NCI-H510A (cell line): ENCODE measurements at regions not wholly inside any gene's neighbourhood (a gene's known extent, or its start where the extent isn't known, plus 50 kb on each side); places are given as distances from the start of the nearest gene placed in this dataset.

ENCODE experiments used
- DNase-seq: peaks from one replicate; lab custom pipeline; 2025; lab: John Stamatoyannopoulos, UW

DNA sequence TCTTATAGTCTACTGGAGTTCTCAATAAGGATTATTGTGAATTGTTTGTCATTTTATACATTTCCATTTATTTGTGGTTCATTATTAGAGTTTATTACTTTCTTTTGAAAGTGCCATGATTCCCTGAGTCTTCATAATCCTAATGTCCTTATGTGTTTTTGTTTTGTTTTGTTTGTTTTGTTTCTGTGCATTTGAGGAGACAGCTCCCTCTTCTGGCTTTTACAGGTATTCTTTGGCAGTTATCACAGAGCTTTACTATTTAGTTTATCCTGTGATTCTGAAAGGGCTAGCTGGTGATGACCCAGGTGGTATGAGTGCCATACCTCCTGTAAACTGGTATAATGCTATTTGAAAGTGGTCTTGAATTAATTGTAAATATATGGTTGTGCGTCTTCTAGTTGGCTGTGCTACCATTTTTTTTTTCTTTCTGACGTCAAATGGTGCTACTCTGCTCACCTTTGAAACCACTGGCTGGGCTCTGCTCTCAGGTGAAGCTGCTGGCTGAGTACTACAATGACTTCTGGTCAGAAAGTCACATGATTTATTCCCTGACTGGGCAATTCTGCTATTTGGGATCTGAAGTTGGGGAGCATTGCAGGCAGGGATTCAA is 751.2 kb downstream of the JRKL start:
- DNase-seq, result no peak

DNA sequence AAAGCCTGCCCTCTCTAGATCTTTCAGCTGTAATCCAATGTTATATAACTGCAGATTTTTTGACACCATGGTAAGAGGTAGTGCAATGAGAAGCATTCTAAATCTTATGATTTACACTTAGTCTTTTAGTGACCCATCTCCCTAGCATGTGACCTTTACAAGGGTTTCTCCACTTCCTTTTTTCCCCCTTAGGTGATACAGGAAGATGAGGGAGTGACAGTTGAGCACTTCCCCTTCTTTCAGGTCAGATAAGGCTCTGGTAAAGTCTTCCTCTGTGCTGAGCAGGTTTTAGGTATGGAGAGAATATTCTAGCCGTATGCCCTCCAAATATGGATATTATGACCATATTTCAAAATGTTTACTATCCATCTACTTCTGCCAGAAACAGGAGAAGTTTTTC is 753.6 kb downstream of the JRKL start:
- DNase-seq, result no peak

DNA sequence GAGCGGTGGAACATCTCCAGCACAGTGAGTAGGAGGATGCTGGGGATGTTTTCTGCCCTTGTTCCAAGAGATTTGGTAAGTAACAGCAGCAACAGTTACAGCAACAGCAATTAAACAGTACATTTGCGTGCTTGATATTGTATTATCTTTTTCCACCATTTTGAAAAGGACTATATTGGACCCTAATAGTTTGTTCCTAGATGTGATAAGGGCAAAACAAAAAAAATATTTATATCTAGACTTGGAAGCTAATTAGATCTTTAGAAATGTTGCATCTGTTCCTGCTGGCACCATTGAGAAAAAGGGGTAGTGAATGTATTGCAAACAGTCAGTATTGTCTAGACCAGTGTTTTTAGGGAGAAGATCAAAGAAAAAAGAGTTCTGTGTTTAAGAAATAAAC is 759.9 kb downstream of the JRKL start:
- DNase-seq, result no peak

DNA sequence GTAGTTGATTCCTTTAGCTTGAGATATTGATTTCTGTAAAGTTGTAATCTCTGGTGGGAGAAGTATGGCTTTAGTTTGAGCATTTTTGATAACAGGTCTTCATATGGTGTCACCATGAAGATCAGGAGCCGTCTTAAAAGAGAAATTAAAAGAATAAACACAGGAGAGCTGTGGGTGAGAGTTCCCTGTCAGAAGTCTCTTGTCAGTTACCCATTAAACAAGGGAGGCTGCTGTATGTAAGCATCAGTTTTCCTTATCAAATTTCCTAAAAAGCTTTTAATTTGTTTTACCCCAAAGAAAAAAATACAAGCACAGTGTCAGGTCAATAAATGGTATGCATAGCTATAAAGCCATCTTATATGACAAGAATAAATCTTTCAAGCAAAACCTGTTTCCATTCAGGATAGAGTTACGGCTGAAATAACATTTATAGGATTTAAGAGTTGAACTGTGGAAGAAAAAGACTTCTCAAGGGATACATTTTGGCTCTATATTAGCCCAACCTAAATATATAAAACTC is 767.5 kb downstream of the JRKL start:
- DNase-seq, result no peak

DNA sequence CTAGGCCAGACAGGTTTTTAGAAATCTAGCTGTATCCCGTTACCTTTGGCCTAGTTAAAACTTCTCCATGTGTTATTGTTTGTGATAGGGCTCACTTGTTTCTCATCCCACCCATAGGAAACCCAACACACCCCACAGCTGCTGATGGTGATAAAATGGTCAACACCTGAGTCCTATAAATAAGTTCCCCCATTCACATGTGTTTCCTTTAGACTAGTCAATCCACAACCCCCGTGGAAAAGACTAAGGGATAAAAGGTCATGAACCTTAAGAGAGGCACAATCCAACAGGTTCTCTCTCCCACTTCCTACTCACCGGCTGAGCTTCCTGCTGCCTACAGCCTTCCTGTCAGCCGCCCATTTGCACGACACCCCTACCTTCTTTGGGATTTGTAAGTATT is 768.4 kb downstream of the JRKL start:
- DNase-seq, result no peak

DNA sequence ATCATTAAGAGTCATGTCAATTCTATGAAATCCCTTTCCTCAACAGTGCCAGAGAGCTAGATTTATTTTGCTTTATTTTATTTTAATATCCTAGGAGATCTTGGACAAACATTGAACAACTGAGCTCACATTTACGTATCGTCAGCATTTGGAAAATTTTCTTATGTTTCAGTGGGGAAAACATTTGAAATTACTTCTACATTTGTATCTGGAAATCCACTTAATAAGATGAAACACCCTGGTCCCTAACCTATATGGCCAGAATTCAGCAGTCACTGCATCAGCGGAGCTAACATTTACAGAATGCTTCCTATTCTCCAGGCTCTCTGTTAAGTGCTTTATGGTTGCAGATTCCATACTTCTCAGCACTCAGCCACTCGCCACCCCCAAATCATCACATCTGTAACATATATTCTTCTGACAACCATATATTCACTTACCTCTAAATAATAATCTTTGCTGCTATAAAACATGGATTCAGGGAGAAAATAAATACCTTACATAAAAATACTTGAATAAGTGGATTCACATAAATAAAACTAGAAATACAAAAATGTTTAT is 773.9 kb downstream of the JRKL start:
- no peak for DNase-seq

DNA sequence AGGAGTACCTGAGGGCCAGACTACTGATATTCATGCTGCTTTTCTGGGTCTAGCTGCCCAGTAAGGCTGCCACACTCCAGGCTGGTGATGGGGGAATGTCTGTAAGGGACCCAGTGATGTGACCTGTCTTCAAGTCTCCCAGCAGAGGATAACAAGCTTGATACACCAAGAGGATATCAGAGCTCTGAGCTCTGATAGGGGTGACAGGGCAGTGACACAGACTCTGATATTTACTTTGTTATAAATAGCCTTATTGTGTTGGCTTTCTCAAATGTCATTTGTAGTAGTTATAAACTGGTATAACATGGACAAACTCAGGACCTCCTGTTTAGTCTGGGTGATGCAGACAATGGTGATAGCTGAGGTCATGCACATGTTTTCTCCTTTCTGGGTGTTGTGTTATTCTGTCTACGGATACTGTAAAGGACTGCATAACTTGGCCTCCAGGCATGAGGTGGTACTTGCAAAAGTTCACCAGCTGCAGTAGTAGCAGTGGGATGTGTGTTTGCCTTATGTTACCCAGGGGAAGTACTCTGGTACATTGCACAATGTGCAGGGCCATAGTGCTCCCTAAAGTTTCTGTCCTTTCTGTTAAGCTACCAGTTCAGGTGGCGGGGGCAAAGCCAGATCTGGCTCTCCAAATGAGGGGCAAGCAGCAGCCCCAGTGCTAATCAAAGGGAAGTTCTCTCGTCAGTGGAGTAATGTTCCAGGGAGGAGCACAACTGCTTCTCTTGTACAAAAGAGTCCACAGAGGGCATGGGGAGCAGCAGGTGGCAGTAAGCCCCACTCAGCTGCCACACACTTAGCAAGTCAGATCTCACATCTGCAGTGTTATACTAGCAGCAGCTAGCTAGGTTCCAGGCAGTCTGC is 812.2 kb downstream of the JRKL start:
- DNase-seq, result no peak

DNA sequence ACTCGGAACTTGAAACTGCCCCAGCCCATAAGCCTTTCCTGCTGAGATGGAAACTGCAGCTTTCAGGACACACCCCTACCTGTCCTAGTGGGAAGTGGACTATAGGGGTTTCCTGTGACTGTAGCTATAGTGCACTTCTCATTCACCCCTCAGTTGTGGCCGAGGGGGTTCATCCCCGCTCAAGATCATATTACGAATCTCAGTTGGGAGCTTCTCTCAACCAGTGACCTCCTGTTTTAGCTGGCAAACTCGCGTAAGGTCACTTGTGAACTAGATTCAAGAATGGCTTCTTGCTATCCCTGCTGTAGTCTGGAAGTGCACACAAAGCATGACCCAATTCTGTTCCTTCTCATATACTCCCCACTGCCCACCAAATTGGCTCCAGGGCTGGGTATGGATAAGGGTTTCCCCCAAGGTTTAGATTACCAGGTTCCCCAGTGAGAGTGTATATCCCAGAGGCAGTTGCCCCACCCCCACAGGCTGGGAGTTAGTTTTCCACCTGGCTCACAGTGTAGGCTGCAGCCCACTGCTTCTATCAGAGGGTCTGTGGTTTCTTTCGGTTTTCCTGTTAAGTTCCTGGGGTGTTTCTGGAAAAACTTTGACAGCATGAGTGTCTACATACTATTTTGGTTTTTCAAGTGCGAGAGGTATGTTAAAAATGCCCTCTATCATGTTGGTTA is 812.9 kb downstream of the JRKL start:
- no peak for DNase-seq

DNA sequence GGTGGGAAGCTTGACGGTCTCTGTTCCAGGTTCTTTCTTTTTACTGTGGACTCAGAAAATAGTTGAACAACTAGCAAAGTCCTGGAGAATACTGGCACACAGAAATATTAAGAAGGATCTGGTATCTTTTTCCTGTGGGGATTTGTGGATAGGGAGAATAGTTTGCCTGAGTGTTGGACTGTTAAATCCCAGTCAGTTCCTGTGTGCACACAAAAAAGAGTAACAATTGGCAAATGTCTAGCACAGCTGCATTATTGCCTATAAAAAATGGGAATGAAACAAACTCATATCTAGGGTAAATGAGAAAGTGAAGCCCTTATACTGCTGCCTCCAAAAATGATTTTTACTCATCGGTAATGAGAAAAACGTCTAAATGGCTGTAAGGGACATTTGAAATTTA is 828.2 kb downstream of the JRKL start:
- no peak for DNase-seq

DNA sequence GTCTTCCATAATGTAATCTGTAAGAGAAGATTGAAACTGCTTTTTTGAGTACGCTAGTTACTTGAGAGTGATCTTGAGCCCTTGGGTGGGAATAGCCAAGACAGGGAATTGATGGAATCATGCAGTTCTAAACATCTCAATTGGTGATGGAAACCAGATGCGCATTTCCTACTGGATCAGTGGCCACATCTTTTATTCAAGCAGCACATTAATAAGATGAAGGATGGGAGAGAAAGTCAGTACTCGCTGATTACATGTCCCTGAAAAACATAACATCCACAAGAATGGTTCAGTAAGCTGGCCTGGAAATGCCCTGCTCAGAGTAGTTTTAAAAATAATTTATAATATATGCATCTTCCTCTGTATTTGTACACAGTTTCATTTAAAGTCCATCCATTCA is 833.8 kb downstream of the JRKL start:
- DNase-seq, result no peak

DNA sequence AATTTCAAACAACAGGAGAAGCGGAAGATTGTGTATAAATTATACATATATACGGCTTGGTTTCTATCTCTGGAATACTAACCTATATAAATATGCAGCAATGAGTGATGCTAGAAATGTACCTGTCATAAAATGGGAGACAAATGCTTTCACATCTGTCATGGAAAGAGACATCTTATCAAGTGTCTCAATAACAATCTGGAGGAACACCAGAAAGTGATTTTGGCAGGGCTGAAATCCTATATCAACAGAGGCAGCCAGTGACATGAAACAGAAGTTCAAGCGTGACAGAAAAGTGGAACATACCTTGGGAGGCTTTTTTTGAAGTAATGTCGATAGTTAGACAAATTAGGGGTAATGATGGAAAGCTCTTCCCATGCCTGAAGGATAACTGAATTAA is 834.6 kb downstream of the JRKL start:
- no peak for DNase-seq

DNA sequence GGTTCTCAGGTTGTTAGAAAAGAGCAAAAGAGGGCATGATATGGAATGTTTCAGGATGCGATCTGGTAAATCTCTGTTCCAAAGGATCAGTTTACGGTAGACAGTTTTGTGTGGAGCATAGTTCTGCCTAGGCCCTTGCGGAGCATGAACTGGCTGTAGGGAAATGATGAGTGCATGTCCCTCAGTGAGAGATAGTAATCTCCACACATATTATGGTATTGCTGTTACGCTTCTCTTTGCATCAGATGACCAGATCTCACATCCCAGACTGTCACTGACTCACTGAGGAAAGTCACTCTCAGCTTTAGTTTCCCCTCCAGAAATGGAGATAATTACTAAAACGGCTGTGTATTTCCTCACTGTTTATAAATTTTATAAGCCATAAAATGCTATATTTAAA is 836.0 kb downstream of the JRKL start:
- no peak for DNase-seq

DNA sequence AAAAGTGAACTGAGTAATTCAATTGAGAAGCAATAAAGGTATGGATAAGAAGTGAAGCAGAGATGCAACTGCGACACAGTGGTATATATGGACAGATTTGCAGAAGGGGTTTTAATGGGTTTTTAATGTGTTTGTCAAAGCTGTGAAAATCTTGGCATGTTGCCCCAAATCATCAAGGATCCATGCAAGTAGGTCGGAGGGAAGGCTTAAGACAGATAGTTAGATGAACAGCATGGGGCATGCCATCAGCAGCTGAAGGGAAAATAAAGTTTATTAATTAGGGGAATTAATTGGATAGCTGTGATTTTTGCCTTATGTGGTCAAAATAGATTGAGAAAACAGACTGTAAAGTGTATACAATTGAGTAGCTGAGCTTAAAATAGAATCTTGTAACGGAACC is 840.1 kb downstream of the JRKL start:
- DNase-seq, result no peak

DNA sequence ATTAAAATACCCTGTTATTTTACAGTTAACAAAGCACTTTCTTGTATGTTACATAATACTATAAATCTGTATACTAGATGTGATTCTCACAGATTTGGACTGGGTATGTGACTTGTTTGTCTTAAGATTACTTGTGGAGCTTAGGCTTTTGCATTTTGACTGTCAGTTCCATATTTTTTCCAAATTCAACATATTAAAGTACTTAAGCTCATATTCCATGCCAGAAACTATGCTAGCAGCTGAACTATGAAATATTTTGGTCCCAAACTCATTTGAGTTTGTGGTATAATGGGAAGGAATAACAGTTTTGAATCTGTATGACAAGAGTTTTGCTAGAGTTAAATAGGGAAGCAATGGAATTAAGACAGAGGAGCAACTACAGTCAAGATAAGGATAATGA is 841.4 kb downstream of the JRKL start:
- no peak for DNase-seq

DNA sequence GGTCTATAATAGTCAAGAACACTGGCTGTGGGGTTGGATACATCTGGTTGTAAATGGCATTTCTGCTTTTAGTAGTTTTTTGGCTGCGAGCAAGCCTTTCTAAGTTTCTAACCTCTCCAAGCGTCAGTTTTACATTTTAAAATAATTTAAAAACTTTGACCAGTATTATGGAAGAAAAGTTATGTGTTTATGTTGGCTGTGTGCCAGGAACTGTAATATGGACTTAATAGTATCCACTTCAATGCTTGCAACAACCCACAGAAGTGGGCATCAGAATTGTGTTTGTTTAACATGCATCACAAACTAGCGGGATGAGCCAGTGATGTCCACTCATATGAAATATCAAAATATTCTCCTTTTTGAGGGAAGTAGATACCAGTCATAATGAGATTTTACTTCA is 844.2 kb downstream of the JRKL start:
- no peak for DNase-seq

DNA sequence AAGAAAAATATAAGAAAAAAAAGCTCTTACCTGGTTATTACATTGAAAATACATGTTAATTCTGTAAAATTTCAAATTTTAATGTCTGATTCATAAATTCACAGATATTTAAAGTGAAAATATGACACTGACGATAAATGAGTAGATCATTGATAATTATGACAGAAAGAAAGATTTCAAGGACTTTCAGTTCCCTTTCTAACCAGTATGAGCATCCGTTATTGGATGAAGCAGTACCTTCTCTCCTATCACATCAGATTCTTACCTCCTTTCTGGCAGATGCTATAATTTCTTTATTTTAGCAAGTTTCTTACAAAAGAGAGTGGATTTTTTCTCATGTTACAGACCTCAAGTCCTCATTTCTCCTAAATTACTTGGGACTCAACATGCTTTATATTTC is 847.3 kb downstream of the JRKL start:
- DNase-seq, result no peak

DNA sequence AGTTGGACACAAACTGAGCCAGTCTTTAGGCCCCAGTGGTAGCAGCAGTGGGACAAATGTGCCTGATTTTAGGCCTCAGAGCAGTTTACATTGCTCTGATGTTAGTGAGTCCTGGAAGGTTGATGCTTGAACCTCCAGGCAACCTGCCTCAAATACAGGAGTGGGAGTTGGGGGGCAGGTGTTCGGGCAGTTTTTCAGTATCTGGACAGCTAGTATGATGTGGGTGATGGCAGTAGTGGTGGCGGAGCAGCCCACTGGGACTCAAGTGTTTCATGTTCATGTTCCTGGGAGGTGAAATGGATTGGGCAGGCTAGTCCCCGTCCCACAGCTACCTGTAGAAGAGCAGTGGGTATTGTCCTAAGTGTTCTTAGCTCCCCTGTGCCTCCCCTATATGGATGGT is 857.8 kb downstream of the JRKL start:
- no peak for DNase-seq

DNA sequence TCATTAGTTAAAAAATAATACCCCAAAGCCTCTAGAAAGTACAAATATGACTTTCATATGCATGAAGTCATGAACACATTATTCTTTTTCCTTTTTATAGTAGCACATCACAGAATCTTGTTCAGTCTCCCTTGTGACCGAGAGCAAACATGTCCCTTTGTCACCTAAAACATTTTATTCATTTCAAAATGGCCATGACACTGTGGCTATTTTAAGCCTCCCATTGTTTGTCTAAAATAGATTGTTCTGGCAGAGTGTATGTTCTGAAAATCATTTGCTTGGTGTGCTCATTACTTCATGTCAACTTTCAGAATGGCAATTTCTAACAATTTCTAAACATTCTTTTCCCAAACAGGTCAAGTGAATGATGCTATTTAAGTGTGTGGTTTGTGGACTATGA is 865.0 kb downstream of the JRKL start:
- DNase-seq, result no peak

DNA sequence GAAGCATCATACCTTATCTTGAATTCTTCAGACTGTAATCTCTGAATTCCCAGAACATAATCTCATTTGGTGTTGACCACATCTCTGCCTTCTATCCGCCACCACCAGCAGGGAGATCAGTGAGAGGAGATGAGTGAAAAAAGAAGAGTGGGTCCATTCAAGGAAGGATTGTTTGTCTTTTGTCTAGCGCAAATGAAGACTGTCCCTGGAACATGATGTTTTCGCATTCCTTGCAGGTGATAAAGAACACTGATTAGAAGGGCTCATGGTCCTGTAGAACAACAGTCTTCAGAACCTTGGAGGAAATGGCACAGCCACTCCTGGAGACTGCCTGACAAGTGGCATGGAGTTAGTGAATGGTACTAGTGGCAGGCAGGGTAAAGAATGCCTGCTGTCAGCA is 869.6 kb downstream of the JRKL start:
- no peak for DNase-seq

DNA sequence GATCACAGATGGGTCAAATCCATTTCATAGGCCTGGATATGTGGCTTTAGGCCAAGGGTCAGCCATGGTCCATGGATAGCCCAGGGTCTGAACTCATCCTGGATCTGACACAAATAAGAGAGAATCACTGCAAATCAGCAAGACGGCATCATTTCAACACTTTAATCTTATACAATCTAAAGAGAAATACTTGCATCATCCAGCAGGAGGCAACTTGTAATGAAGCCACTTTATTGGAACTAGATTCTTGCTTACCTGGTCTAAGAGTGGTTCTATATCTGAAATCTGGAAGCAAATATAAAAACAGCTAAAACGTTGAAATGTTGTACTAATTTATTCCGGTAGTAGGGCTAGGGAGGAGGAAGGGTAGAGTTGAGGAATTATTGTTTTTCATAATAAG is 870.1 kb downstream of the JRKL start:
- no peak for DNase-seq

DNA sequence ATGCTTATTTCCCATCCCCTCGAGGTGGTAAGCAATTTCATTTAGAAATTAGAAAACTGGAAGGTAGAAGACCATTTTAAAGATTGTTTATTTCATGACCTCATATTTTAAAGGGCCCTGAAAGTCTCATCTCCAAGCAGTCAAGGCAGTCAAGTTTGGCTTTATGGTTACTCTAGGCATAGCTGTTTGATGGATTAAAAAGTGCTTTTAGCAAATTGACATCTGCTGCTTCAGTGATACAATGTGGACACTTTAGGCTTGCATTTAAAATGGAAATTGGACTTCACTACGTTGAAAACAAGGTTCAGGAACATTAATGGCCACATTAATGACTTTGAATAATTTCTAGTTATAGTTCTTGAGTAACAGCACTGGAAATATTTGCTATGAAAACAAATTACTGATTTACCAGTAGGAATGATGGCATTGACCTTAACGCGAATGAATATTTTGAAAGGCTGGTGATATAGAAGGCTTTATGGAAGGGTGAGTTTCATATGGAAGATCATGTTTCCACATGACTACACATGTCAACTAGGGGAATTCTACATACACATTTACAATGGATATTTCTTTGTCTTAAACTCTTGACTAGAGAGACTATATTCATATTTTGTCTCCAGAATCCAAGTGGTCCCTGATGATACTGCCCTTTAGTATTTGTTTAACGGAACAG is 873.5 kb downstream of the JRKL start:
- DNase-seq, result no peak

DNA sequence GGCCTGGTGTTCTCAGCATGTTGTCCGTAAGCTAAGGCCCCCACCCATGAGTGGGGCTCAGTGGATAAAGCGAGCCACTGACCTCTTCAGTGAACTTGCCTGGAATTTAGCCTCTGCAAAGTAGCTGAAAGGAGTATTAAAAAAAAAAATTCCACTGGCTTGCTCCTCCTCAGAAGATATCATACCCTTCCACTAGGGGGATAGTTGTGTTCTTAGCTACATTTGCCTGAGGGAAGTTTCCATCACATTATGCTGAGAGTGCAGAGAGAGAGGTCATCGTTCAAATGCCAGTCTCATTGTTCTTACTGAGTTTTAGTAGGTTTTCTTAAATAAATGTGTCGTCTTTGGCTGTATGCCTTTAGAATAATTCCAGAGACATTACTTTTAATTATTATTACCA is 879.7 kb downstream of the JRKL start:
- no peak for DNase-seq
